ENCODE measurements at regions not wholly inside any gene's neighbourhood (a gene's known extent, or its start where the extent isn't known, plus 50 kb on each side); places are given as distances from the start of the nearest gene placed in this dataset.
A peak's percentile ranks its signal among the peaks of the same experiment; 100 is the strongest.
"Not testable (repeated sequence)": the region's sequence is repeated elsewhere in the genome, so short reads cannot be mapped to it uniquely, and the experiment has no call there.

DNA sequence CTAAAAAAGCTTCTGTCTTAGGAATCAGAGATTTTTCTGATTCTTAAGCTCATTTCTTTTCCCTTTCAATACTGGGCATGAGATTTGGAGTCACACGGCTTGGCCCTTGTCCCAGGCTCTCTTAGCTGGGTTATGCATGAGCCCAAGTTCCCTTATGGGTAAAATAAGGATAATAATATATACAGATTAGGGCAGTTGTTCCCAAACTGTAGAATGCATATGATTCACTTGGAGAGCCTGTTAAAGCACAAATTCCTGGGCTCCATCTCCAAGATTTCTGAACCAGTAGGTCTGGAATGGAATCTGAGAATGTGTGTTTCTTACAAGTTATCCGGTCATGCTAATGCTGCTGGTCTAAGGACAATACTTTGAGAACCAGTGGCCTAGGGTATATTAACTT lies 154.0 kb downstream of the REEP3 start:
- peak; percentile 44 for DNase-seq (ENCODE audit: low read depth)
- TF ChIP-seq, protein P1, sequence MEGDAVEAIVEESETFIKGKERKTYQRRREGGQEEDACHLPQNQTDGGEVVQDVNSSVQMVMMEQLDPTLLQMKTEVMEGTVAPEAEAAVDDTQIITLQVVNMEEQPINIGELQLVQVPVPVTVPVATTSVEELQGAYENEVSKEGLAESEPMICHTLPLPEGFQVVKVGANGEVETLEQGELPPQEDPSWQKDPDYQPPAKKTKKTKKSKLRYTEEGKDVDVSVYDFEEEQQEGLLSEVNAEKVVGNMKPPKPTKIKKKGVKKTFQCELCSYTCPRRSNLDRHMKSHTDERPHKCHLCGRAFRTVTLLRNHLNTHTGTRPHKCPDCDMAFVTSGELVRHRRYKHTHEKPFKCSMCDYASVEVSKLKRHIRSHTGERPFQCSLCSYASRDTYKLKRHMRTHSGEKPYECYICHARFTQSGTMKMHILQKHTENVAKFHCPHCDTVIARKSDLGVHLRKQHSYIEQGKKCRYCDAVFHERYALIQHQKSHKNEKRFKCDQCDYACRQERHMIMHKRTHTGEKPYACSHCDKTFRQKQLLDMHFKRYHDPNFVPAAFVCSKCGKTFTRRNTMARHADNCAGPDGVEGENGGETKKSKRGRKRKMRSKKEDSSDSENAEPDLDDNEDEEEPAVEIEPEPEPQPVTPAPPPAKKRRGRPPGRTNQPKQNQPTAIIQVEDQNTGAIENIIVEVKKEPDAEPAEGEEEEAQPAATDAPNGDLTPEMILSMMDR (conservative IDR thresholded peaks at IDR 0.05; ENCODE audit: control insufficient read depth, insufficient read depth, low read depth, low read length): no peak
- no peak overlapping the region for H3K4me3 ChIP-seq (ENCODE audit: control insufficient read depth, low read depth, low read length)

DNA sequence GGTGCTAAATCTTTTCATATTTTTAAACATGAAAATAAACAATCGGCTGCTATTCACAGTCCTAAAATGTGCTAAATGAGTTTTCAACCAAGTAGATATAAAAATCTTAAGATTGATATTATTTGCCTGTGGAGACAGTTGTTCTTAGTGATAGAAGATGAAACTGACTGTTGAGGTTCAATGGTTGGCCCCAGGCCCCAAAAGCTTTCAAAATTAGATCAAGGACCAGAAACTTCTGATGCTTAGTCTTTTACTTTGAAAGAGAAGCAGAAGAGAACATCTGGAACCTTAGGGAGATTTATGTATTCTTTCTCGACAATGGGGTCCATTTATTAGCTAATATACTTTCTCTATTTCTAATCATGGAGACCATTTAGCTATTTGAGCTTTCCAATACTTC lies 155.8 kb downstream of the REEP3 start:
- no peak for DNase-seq (ENCODE audit: low read depth)
- no peak overlapping the region for H3K4me3 ChIP-seq (ENCODE audit: control insufficient read depth, low read depth, low read length)
- TF ChIP-seq, protein P1 (conservative IDR thresholded peaks at IDR 0.05; ENCODE audit: control insufficient read depth, insufficient read depth, low read depth, low read length): no peak

DNA sequence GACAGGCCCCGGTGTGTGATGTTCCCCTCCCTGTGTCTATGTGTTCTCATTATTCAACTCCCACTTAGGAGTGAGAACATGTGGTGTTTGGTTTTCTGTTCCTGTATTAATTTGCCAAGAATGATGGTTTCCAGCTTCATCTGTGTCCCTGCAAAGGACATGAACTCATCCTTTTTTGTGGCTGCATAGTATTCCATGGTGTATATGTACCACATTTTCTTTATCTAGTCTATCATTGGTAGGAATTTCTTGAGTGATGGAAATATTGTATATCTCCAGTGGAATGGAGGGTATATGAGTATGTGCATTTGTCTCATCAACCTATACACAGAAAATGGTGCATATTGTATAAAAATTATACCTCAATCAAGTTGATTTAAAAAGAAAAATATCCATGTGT lies 159.3 kb downstream of the REEP3 start:
- H3K4me3 ChIP-seq (ENCODE audit: control insufficient read depth, low read depth, low read length); DNase-seq (ENCODE audit: low read depth): not testable (repeated sequence)

DNA sequence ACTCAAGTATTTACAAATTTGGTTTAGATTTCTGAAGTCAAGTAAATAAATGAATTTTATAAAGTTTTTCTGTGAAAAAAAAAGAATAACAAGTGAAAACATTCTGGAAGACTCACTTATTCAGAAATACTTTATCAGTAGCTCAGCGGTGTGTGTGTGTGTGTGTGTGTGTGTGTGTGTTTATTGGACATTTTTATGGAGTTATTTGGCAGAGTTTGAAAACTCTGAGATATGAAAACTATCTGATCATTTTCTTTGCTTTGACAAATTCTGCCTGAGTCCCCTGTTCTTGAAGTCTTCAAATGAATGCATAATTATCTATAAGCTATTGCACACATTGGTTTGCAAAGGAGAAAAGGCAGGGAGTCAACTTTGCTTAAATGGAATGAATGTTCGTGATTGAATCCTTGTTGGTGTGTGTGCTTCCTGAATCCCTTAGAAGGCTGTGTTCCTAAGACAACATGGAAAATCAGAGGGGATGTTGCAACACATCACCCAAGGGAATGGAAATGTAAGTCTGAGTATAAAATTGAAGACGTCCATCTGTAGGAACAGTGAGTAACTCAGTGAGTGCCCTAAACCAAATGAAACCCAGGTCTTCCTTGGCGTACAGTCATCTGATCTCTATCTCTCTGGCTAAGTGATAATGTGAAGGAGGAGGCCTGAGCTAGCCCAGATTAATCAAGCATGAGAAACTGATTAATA lies 160.9 kb downstream of the REEP3 start:
- no peak overlapping the region for H3K4me3 ChIP-seq (ENCODE audit: control insufficient read depth, low read depth, low read length)
- TF ChIP-seq, protein P1 (conservative IDR thresholded peaks at IDR 0.05; ENCODE audit: control insufficient read depth, insufficient read depth, low read depth, low read length): no peak
- DNase-seq (ENCODE audit: low read depth): peak; percentile 100

DNA sequence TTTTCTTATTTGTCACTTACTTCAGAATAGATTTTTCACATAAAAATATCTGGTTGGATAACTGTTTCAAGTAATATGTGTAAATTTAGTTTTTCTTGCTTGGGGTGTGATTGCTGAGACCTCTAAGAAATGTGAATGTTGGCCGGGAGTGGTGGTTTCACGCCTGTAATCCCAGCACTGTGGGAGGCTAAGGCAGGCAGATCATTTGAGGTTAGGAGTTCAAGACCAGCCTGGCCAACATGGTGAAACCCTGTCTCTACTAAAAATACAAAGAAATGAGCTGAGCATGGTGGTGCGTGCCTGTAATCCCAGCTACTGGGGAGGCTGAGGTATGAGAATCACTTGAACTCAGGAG lies 161.5 kb downstream of the REEP3 start:
- DNase-seq (ENCODE audit: low read depth): not testable (repeated sequence)

DNA sequence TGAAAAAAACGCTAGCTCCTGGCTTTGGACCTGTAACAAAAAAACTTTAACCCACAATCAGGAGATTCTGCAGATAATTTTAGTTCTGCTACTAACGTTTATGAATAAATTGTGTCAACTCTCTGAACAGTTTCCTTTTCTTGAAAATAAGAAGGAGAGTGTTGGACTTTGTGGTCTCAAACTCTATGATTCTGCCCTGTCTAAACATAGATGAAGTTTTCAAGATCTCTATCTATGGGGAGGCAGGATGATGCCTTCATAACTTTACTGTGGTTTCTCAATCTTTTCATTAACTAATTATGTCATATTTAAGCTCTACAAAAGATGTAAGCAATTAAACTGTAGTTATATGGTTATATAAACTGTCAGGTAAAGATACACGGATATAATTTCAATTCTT lies 162.0 kb downstream of the REEP3 start:
- no peak for DNase-seq (ENCODE audit: low read depth)
- TF ChIP-seq, protein P1 (conservative IDR thresholded peaks at IDR 0.05; ENCODE audit: control insufficient read depth, insufficient read depth, low read depth, low read length): no peak
- H3K4me3 ChIP-seq (ENCODE audit: control insufficient read depth, low read depth, low read length): no peak overlapping the region

More for the DNA sequence above, 161.5 kb downstream of the REEP3 start:
- not testable (repeated sequence) for H3K4me3 ChIP-seq (ENCODE audit: control insufficient read depth, low read depth, low read length)

DNA sequence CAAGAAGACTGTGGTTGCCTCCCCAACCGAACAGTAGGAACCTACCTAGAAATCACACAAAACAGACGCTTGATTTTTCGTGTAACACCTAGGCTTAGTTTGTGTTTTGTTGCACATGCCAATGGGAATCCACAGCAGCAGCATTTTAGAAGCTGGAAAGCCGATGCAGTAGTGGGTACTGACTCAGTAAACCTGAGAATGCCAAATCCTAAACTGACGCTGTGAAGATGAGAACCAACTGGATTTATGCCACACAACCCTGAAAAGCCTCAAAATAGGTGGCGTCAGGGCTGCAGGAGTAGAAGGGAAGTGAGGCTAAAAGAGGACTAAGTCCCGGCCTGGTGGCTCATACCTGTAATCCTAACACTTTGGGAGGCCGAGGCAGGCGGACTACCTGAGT lies 162.5 kb downstream of the REEP3 start:
- H3K4me3 ChIP-seq (ENCODE audit: control insufficient read depth, low read depth, low read length): no peak overlapping the region
- no peak for DNase-seq (ENCODE audit: low read depth)
- TF ChIP-seq, protein P1 (conservative IDR thresholded peaks at IDR 0.05; ENCODE audit: control insufficient read depth, insufficient read depth, low read depth, low read length): no peak

DNA sequence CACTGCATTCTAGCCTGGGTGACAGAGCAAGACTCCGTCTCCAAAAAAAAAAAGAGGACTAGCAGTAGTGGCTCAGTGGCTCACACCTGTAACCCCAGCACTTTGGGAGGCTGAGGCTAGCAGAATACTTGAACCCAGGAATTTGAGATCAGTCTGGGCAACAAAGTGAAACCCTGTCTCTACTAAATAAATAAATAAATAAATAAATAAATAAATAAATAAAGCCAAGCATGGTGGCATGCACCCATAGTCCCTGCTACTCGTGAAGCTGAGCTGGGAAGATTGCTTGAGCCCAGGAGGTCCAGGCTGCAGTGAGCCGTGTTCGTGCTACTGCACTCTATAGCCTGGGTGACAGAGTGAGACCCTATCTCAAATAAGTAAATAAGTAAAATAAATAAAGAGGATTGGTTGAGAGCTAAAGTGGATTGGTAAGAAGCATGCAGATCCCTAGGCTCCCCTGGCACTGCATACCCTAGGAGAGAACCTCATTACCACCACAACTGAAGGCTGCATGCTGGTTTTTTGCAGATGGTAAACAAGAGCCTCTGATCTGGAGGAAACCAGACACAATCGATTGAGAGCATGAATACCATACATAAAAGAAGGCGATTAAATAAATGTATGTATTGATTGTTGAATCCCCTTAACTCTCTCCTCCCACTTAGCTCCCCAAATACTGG lies 163.2 kb downstream of the REEP3 start:
- H3K4me3 ChIP-seq (ENCODE audit: control insufficient read depth, low read depth, low read length): no peak overlapping the region
- TF ChIP-seq, protein P1 (conservative IDR thresholded peaks at IDR 0.05; ENCODE audit: control insufficient read depth, insufficient read depth, low read depth, low read length): no peak
- no peak for DNase-seq (ENCODE audit: low read depth)

Data from fibroblast of mammary gland (primary cell).